ENCODE measurements at regions not wholly inside any gene's neighbourhood (a gene's known extent, or its start where the extent isn't known, plus 50 kb on each side); places are given as distances from the start of the nearest gene placed in this dataset.

DNA sequence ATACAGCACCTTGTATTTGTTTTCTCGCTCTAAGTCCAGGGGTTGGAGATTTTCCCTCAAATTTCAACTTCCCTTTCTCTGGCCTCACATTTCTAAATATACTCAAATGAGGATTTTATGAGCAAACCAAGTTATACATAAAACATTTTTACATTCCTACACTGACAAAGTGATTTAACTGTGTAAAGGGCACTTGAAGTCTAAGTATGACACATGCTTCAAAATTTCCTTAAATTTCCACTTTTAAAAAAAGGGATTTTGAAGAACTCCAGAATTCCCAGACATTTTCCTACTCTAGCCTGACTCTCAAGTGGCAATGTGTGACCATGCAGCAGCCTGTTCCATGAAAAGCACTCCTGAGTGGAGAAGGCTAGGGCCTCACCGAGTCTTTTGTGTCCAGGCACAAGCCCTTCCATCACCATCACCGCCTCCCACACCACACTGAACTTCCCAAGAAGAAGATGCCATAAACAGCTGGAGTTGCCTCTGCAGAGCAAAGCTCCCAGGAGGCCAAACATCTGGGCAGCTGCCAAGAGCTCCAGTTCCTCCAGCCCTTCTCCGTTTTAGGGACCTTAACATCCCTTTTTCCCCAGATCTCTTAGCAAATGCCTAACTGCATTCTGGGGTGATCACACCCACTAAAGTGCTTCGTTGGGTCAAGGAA lies 68.9 kb downstream of the NCR2 start:
- no peak overlapping the region for H3K4me3 ChIP-seq (ENCODE audit: low read depth, low read length)
- H3K9me3 ChIP-seq = no peaks in the 10 kb centered on the region
- no peak for DNase-seq
- H3K36me3 ChIP-seq = no peaks in the 10 kb centered on the region
- TF ChIP-seq, protein P1, sequence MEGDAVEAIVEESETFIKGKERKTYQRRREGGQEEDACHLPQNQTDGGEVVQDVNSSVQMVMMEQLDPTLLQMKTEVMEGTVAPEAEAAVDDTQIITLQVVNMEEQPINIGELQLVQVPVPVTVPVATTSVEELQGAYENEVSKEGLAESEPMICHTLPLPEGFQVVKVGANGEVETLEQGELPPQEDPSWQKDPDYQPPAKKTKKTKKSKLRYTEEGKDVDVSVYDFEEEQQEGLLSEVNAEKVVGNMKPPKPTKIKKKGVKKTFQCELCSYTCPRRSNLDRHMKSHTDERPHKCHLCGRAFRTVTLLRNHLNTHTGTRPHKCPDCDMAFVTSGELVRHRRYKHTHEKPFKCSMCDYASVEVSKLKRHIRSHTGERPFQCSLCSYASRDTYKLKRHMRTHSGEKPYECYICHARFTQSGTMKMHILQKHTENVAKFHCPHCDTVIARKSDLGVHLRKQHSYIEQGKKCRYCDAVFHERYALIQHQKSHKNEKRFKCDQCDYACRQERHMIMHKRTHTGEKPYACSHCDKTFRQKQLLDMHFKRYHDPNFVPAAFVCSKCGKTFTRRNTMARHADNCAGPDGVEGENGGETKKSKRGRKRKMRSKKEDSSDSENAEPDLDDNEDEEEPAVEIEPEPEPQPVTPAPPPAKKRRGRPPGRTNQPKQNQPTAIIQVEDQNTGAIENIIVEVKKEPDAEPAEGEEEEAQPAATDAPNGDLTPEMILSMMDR (IDR thresholded peaks at IDR 0.05; ENCODE audit: low read depth, low read length) = no peak
- no peaks in the 10 kb centered on the region; the same call in 1 of the 2 replicates for H3K27me3 ChIP-seq
- H3K4me1 ChIP-seq = no peaks in the 10 kb centered on the region

DNA sequence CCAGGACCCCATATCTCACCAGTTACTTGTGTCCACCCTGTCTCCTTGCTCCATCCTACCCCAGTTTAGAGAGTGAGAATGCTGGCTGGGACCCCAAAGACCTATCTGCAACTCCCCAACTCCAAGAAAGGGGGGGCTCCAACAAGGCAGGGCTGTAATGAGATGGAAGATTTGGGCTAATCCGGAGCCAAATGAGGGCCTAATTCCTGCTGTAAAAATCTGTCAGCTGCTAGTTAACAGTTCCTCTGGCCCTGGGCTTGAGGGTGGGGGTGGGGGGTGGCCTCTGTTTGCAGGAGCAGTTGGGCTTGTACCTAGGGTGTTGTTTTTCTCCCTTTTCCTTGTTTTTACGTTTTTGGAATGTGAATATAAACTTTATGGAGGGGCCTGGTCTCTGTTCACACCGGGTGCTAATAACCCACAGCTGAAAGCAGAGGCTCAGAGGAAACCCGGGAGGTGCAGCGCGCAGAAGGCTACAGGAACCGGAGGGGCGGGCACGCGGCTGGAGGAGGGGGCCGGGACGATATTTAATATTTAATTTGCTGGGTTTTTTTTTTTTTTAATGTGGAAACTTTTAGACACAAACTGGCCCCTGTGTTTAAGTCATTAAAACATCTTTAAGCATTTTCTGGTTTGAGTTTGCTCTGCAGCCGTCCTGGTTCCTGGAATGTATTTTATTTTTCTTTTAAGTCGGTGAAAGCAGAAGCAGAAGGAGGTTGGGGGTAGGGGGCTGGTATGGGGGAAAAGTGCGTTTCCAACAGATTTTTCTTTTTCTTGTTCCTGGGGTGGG lies 70.7 kb downstream of the NCR2 start:
- Histone ChIP-seq H3K4me1 (no peaks in the 10 kb centered on the region), H3K4me3 (ENCODE audit: low read depth, low read length) (no peak overlapping the region), H3K36me3 (no peaks in the 10 kb centered on the region), H3K9me3 (no peaks in the 10 kb centered on the region), H3K27me3 (no peaks in the 10 kb centered on the region; the same call in 1 of the 2 replicates)
- TF ChIP-seq, protein P1 (IDR thresholded peaks at IDR 0.05; ENCODE audit: low read depth, low read length) = no peak
- DNase-seq = no peak

DNA sequence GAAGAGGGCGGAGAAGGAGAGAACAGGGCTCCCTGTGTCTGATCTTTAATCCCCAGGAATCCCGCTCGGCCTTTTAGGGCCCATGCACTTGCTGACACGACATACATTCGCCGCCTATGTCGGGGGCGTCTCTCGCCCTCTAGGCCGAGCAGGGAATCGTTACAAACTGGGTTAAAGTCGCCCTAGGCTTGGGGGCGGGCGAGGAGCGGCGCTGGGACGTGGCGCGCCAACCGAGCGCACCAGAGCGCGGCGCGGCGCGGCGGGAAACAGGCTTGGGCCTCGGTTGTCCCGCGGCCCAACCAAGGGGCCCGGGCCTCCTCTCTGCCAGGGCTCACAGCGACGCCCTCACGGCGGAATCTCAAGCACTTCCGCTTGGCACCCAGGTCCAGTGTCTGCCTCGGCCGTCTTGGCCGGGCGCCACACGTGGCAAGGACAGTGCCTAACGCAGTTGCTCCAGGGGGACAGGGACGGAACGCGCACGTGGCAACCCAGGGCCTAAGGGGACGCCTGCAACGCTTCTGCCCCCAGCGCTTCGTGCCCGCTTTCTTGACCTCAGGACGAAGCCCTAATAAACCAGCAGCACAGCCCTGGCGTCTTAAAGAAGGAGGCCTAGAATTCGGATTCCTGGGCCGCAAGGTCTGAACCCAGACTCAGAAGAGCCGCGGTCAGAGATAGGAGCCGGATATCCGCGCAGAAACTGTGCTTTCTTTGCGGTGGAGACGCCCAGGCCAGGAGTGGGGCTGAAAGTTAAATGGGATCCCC lies 71.5 kb downstream of the NCR2 start:
- TF ChIP-seq, protein P1 (IDR thresholded peaks at IDR 0.05; ENCODE audit: low read depth, low read length) = no peak
- peaks cover 6% of the 10 kb centered on the region for H3K27me3 ChIP-seq
- no peaks in the 10 kb centered on the region for H3K4me1 ChIP-seq
- H3K36me3 ChIP-seq = no peaks in the 10 kb centered on the region
- H3K9me3 ChIP-seq = no peaks in the 10 kb centered on the region
- H3K4me3 ChIP-seq (ENCODE audit: low read depth, low read length) = no peak overlapping the region
- no peak for DNase-seq

DNA sequence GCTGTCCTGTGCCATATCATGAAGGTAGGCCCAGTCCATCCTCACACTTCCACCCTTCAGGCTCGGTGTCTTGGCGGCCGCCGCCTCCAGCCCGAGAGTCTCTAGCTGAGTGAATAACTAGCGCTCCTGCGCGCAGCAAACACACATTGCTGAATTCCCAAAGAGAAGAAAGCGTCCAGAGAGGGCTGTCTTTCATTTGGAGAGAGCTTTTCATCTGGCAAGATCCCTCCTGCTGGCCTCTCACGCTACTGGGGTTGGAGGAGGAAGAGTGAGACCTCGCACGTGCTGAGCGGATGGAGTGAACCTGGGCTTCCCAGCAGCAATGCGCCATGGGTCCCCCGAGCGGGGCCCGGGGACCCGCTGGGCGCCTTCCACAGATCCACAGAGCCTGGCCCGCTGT lies 73.2 kb downstream of the NCR2 start:
- Histone ChIP-seq H3K27me3 (peaks cover 15% of the 10 kb centered on the region), H3K36me3 (no peaks in the 10 kb centered on the region), H3K9me3 (no peaks in the 10 kb centered on the region), H3K4me3 (ENCODE audit: low read depth, low read length) (no peak overlapping the region), H3K4me1 (no peaks in the 10 kb centered on the region)
- TF ChIP-seq, protein P1 (IDR thresholded peaks at IDR 0.05; ENCODE audit: low read depth, low read length) = no peak
- DNase-seq = no peak

DNA sequence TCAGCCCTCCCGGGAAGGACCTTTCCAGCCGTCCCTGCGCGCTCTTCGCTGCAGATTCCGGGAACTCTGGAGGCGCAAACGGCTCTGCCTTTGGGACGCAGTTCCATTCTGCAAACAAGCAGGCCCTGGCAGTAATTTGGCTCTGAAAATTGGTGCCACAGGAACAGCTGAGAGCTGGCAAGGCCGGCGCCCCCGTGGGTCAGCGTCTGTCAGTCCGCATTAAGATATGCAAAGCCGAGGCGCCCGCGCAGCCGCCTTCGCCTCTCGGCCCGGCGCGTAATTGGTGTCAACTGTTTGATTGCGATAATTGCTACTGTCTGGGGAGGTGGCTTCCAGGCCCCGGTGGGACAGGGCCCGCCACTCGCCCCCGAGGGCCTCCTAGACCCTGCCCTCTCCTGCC lies 73.6 kb downstream of the NCR2 start:
- TF ChIP-seq, protein P1 (IDR thresholded peaks at IDR 0.05; ENCODE audit: low read depth, low read length) = no peak
- no peaks in the 10 kb centered on the region for H3K36me3 ChIP-seq
- H3K4me1 ChIP-seq = no peaks in the 10 kb centered on the region
- peaks cover 18% of the 10 kb centered on the region for H3K27me3 ChIP-seq
- no peak for DNase-seq
- no peak overlapping the region for H3K4me3 ChIP-seq (ENCODE audit: low read depth, low read length)
- H3K9me3 ChIP-seq = no peaks in the 10 kb centered on the region

Data from BE2C (cell line).